HepG2 (cell line): ENCODE measurements at regions not wholly inside any gene's neighbourhood (a gene's known extent, or its start where the extent isn't known, plus 50 kb on each side); places are given as distances from the start of the nearest gene placed in this dataset.

Experiments used
- CTCF ChIP-seq: sonication (generic); formaldehyde crosslinking; IDR thresholded peaks from 2 replicates; pipeline ENCODE4 v1.5.0; 2020; ENCODE audit warnings: mild to moderate bottlenecking, missing genetic modification reagents, moderate library complexity
- DPF2 ChIP-seq: sonication (generic); formaldehyde crosslinking; IDR thresholded peaks from 2 replicates; pipeline ENCODE4 v1.4.0; 2020; ENCODE audit warnings: mild to moderate bottlenecking, low read depth, missing genetic modification reagents, borderline replicate concordance
- EZH2 ChIP-seq: conservative IDR thresholded peaks from 2 replicates; pipeline ENCODE4 v1.6.1; 2012; ENCODE audit warnings: mild to moderate bottlenecking, low read depth, low read length, moderate library complexity
- FOXA1 ChIP-seq, 2 experiments: fragments of 450-650 bp in 1 of 2; sonication (generic) in 1 of 2; formaldehyde crosslinking in 1 of 2; IDR thresholded peaks; 2 replicates each; pipeline versions ENCODE4 v1.4.0 to v1.6.1; 2016 to 2020; ENCODE audit warnings: missing genetic modification reagents in 1 of 2
- HOXD1 ChIP-seq: sonication (generic); formaldehyde crosslinking; IDR thresholded peaks from 2 replicates; pipeline ENCODE4 v1.5.0; 2020; ENCODE audit warnings: missing genetic modification reagents
- JUN ChIP-seq: sonication (generic); formaldehyde crosslinking; IDR thresholded peaks from 2 replicates; pipeline ENCODE4 v1.4.0; 2020; ENCODE audit warnings: mild to moderate bottlenecking, missing genetic modification reagents
- KLF13 ChIP-seq: sonication (generic); formaldehyde crosslinking; IDR thresholded peaks from 2 replicates; pipeline ENCODE4 v1.4.0; 2020; ENCODE audit warnings: mild to moderate bottlenecking, missing genetic modification reagents
- NR1H2 ChIP-seq: sonication (generic); formaldehyde crosslinking; IDR thresholded peaks from 2 replicates; pipeline ENCODE4 v1.8.1; 2022; ENCODE audit warnings: low read depth, missing genetic modification reagents, borderline replicate concordance
- POLR2A ChIP-seq, 2 experiments: IDR thresholded peaks; 2 replicates each; pipeline ENCODE4 v1.6.1; 2011; ENCODE audit warnings: low read depth in 2 of 2, low read length in 2 of 2, mild to moderate bottlenecking in 1 of 2, moderate library complexity in 1 of 2; ENCODE audit not compliant: insufficient read depth in 1 of 2
- SAFB2 ChIP-seq: sonication (generic); formaldehyde crosslinking; IDR thresholded peaks from 2 replicates; pipeline ENCODE4 v1.5.1; 2020; ENCODE audit warnings: missing genetic modification reagents, low read depth, mild to moderate bottlenecking, borderline replicate concordance
- ZNF274 ChIP-seq: sonication (generic); formaldehyde crosslinking; IDR thresholded peaks from 2 replicates; pipeline ENCODE4 v1.5.1; 2020; ENCODE audit warnings: mild to moderate bottlenecking, missing genetic modification reagents
- ZNF530 ChIP-seq: sonication (generic); formaldehyde crosslinking; IDR thresholded peaks from 2 replicates; pipeline ENCODE4 v1.5.0; 2020; ENCODE audit warnings: low read depth, mild to moderate bottlenecking, missing genetic modification reagents
- TF ChIP-seq, protein P1 (sequence below): IDR thresholded peaks from 2 replicates; pipeline ENCODE4 v1.6.1; 2012; ENCODE audit warnings: inconsistent platforms

GRCh38 chr2:111617299-111618225, 266.4 kb downstream of the ANAPC1 start:
- TF ChIP-seq NR1H2 (CRISPR knock-in tag) = no peak
- TF ChIP-seq HOXD1 (CRISPR knock-in tag) = no peak
- TF ChIP-seq POLR2A (IDR thresholded peaks at IDR 0.05; ENCODE audit: insufficient read depth in 1 of 2, low read depth in 2 of 2, low read length in 2 of 2) = peak in 1 of 2 experiments; percentile 24; a peak in 1 of 4 replicates
- no peak; the same call in 1 of the 2 replicates for TF ChIP-seq JUN (CRISPR knock-in tag)
- TF ChIP-seq, protein P1, sequence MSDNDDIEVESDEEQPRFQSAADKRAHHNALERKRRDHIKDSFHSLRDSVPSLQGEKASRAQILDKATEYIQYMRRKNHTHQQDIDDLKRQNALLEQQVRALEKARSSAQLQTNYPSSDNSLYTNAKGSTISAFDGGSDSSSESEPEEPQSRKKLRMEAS = peak; percentile 71; the same call in 1 of the 2 replicates
- TF ChIP-seq EZH2 = no peak
- peak; percentile 38 for TF ChIP-seq CTCF (CRISPR knock-in tag)
- no peak for TF ChIP-seq SAFB2 (CRISPR knock-in tag)
- no peak for TF ChIP-seq FOXA1 (IDR thresholded peaks at IDR 0.05)
- TF ChIP-seq FOXA1 (CRISPR knock-in tag; IDR thresholded peaks at IDR 0.05) = no peak; the same call in 1 of the 2 replicates
- TF ChIP-seq DPF2 (CRISPR knock-in tag) = peak; percentile 77; the same call in 1 of the 2 replicates
- TF ChIP-seq ZNF274 (CRISPR knock-in tag) = peak; percentile 49; the same call in 1 of the 2 replicates
- TF ChIP-seq ZNF530 = no peak
- TF ChIP-seq KLF13 (CRISPR knock-in tag) = no peak; the same call in 1 of the 2 replicates
